Endothelial cell (in vitro differentiated cells): ENCODE measurements at regions not wholly inside any gene's neighbourhood (a gene's known extent, or its start where the extent isn't known, plus 50 kb on each side); places are given as distances from the start of the nearest gene placed in this dataset.

Source experiments
- DNase-seq: peaks from one replicate; pipeline ENCODE4 v3.0.0; 2021; ENCODE audit warnings: low spot score
- H3K27ac Mint-ChIP-seq: one replicate; pipeline ENCODE4 v1.8.0; 2021; ENCODE audit warnings: mixed read lengths, inconsistent platforms; ENCODE audit not compliant: unreplicated experiment
- H3K27me3 Mint-ChIP-seq: one replicate; pipeline ENCODE4 v1.8.0; 2021; ENCODE audit warnings: mild to moderate bottlenecking, moderate library complexity, mixed read lengths, inconsistent platforms; ENCODE audit not compliant: unreplicated experiment
- H3K36me3 Mint-ChIP-seq: one replicate; pipeline ENCODE4 v1.8.0; 2021; ENCODE audit warnings: mild to moderate bottlenecking, low read depth, mixed read lengths, inconsistent platforms; ENCODE audit not compliant: unreplicated experiment
- H3K4me1 Mint-ChIP-seq: one replicate; pipeline ENCODE4 v1.8.0; 2021; ENCODE audit warnings: mild to moderate bottlenecking, mixed read lengths, inconsistent platforms; ENCODE audit not compliant: unreplicated experiment
- H3K4me3 Mint-ChIP-seq: one replicate; pipeline ENCODE4 v1.8.0; 2021; ENCODE audit warnings: mild to moderate bottlenecking, mixed read lengths, inconsistent platforms; ENCODE audit not compliant: unreplicated experiment
- H3K9me3 Mint-ChIP-seq: one replicate; pipeline ENCODE4 v1.8.0; 2021; ENCODE audit warnings: mixed read lengths, inconsistent platforms; ENCODE audit not compliant: unreplicated experiment
- TF ChIP-seq, protein P1 (sequence below): fragments of 200-600 bp; sonication (generic); IDR thresholded peaks from one replicate; pipeline ENCODE4 v1.5.0; 2021; ENCODE audit warnings: antibody characterized with exemption; ENCODE audit not compliant: unreplicated experiment

DNA sequence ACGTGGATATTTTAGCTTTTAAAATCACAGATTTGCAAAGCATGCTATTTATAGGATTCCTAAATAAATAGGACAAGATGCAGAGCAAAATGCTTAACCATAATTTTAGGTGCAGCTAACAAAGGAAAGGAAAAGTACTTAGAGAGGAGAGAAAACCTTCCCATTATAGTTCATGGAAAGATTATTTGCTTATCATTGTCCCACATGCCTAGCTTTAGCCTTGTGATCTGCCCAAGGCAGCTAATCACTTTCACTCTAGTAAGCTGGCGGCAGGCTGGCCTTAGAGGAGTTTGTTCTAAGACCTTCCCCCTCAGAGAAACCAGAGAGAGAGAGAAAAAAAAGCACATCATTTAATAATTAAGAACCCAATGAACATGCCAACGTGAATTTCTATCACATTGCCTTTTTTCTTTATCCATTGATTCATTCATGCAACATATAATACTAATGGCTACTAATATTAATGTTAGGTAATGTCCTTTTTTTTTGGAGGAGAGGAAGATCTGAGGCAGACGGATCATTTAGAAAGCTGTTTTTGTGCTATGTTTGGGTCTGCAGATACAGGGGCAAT, 274.6 kb downstream of the ARL4A start:
- TF ChIP-seq, protein P1, sequence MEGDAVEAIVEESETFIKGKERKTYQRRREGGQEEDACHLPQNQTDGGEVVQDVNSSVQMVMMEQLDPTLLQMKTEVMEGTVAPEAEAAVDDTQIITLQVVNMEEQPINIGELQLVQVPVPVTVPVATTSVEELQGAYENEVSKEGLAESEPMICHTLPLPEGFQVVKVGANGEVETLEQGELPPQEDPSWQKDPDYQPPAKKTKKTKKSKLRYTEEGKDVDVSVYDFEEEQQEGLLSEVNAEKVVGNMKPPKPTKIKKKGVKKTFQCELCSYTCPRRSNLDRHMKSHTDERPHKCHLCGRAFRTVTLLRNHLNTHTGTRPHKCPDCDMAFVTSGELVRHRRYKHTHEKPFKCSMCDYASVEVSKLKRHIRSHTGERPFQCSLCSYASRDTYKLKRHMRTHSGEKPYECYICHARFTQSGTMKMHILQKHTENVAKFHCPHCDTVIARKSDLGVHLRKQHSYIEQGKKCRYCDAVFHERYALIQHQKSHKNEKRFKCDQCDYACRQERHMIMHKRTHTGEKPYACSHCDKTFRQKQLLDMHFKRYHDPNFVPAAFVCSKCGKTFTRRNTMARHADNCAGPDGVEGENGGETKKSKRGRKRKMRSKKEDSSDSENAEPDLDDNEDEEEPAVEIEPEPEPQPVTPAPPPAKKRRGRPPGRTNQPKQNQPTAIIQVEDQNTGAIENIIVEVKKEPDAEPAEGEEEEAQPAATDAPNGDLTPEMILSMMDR = no peak
- peaks cover 3% of the 10 kb centered on the region for H3K27me3 Mint-ChIP-seq
- no peak for DNase-seq
- no peaks in the 10 kb centered on the region for H3K36me3 Mint-ChIP-seq
- H3K4me1 Mint-ChIP-seq = no peaks in the 10 kb centered on the region
- H3K4me3 Mint-ChIP-seq = no peak overlapping the region
- H3K9me3 Mint-ChIP-seq = no peaks in the 10 kb centered on the region
- no peak overlapping the region for H3K27ac Mint-ChIP-seq

DNA sequence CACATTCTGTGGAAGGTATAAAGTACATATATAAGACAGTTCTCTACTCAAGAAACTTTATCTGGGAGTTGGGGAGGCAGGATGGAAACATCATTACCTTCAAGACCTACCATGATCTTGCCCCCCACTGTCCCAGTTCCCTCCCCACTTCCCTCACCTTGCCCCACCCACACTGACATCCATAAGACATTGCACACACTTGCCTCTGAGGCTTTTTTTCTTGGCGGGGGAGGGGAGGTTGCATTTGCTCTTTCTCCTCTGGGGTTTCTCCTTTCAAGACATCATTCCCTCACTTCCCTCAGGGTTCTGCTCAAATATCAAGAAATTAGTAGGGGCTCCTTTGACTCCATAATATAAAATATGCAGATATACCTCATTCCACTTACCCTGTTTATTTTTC, 276.0 kb downstream of the ARL4A start:
- no peaks in the 10 kb centered on the region for H3K36me3 Mint-ChIP-seq
- TF ChIP-seq, protein P1 = no peak
- no peak for DNase-seq
- no peak overlapping the region for H3K27ac Mint-ChIP-seq
- no peaks in the 10 kb centered on the region for H3K9me3 Mint-ChIP-seq
- peaks cover 3% of the 10 kb centered on the region for H3K27me3 Mint-ChIP-seq
- no peak overlapping the region for H3K4me3 Mint-ChIP-seq
- H3K4me1 Mint-ChIP-seq = no peaks in the 10 kb centered on the region

GRCh38 chr7:12964836-12965235, 277.4 kb downstream of the ARL4A start:
- TF ChIP-seq, protein P1 = no peak
- no peak overlapping the region for H3K27ac Mint-ChIP-seq
- H3K9me3 Mint-ChIP-seq = no peaks in the 10 kb centered on the region
- H3K4me3 Mint-ChIP-seq = no peak overlapping the region
- H3K36me3 Mint-ChIP-seq = no peaks in the 10 kb centered on the region
- peaks cover 3% of the 10 kb centered on the region for H3K27me3 Mint-ChIP-seq
- DNase-seq = no peak
- no peaks in the 10 kb centered on the region for H3K4me1 Mint-ChIP-seq

- DNase-seq = no peak
- Mint-ChIP-seq H3K9me3 (no peaks in the 10 kb centered on the region), H3K27ac (no peak overlapping the region), H3K4me3 (no peak overlapping the region), H3K36me3 (no peaks in the 10 kb centered on the region), H3K27me3 (peaks cover 3% of the 10 kb centered on the region), H3K4me1 (no peaks in the 10 kb centered on the region)
- TF ChIP-seq, protein P1 = no peak
Observed at GRCh38 chr7:12965767-12966166, 278.3 kb downstream of the ARL4A start.

- Mint-ChIP-seq H3K4me3 (no peak overlapping the region), H3K4me1 (no peaks in the 10 kb centered on the region), H3K36me3 (no peaks in the 10 kb centered on the region), H3K27me3 (peaks cover 3% of the 10 kb centered on the region), H3K27ac (no peak overlapping the region), H3K9me3 (no peaks in the 10 kb centered on the region)
- no peak for DNase-seq
- TF ChIP-seq, protein P1 = no peak
Observed at GRCh38 chr7:12967322-12967721, 279.9 kb downstream of the ARL4A start.
